GM18498 (cell line): ENCODE measurements at regions not wholly inside any gene's neighbourhood (a gene's known extent, or its start where the extent isn't known, plus 50 kb on each side); places are given as distances from the start of the nearest gene placed in this dataset.

Experiments used
- ATAC-seq: cut with Tn5 transposase; IDR thresholded peaks from one replicate; pipeline ENCODE4 v1.9.1; 2021; ENCODE audit warnings: mild to moderate bottlenecking, moderate library complexity; ENCODE audit not compliant: unreplicated experiment

- ATAC-seq, result no peak
These were observed 86.6 kb downstream of the BOD1 start for GRCh38 chr5:173529861-173530260.

- ATAC-seq, result no peak
These were observed 88.8 kb downstream of the BOD1 start for GRCh38 chr5:173527671-173528070.

GRCh38 chr5:173524136-173524535 lies 92.3 kb downstream of the BOD1 start:
- ATAC-seq, result no peak

GRCh38 chr5:173523388-173523787 lies 93.1 kb downstream of the BOD1 start:
- no peak for ATAC-seq

GRCh38 chr5:173522518-173522917 lies 93.9 kb downstream of the BOD1 start:
- ATAC-seq, result no peak

- no peak for ATAC-seq
These were observed 97.6 kb downstream of the BOD1 start for GRCh38 chr5:173518856-173519255.

- no peak for ATAC-seq
These were observed 98.8 kb downstream of the BOD1 start for GRCh38 chr5:173517648-173518047.

GRCh38 chr5:173515526-173515925 lies 100.9 kb downstream of the BOD1 start:
- ATAC-seq, result no peak

- ATAC-seq, result no peak
These were observed 101.8 kb downstream of the BOD1 start for GRCh38 chr5:173514661-173515060.

GRCh38 chr5:173513521-173513991 lies 102.9 kb downstream of the BOD1 start:
- no peak for ATAC-seq

GRCh38 chr5:173512637-173513435 lies 103.6 kb downstream of the BOD1 start:
- ATAC-seq, result no peak

GRCh38 chr5:173509060-173509459 lies 107.4 kb downstream of the BOD1 start:
- ATAC-seq, result no peak

- no peak for ATAC-seq
These were observed 109.3 kb downstream of the BOD1 start for GRCh38 chr5:173507171-173507570.

- no peak for ATAC-seq
These were observed 110.8 kb downstream of the BOD1 start for GRCh38 chr5:173505634-173506033.

- ATAC-seq, result no peak
These were observed 114.5 kb downstream of the BOD1 start for GRCh38 chr5:173501922-173502321.

- no peak for ATAC-seq
These were observed 115.2 kb downstream of the BOD1 start for GRCh38 chr5:173501271-173501670.

- no peak for ATAC-seq
These were observed 116.3 kb downstream of the BOD1 start for GRCh38 chr5:173500213-173500560.

- ATAC-seq, result no peak
These were observed 116.8 kb downstream of the BOD1 start for GRCh38 chr5:173499471-173500212.

- ATAC-seq, result no peak
These were observed 117.5 kb downstream of the BOD1 start for GRCh38 chr5:173498739-173499470.

GRCh38 chr5:173498286-173498685 lies 118.2 kb downstream of the BOD1 start:
- no peak for ATAC-seq

- ATAC-seq, result no peak
These were observed 118.8 kb downstream of the BOD1 start for GRCh38 chr5:173497685-173498084.

- ATAC-seq, result no peak
These were observed 119.6 kb downstream of the BOD1 start for GRCh38 chr5:173496883-173497255.
